ENCODE measurements at regions not wholly inside any gene's neighbourhood (a gene's known extent, or its start where the extent isn't known, plus 50 kb on each side); places are given as distances from the start of the nearest gene placed in this dataset.

GRCh38 chr4:66693694-66694093, 851.6 kb downstream of the CENPC start:
- Histone ChIP-seq H2AFZ (ENCODE audit: low read length) (no peak overlapping the region), H3K27ac (ENCODE audit: low read length) (no peak overlapping the region), H3K79me2 (ENCODE audit: low read length) (no peaks in the 10 kb centered on the region), H3K4me1 (ENCODE audit: low read length) (no peaks in the 10 kb centered on the region), H3K9me2 (replicated peaks; ENCODE audit: insufficient read depth, low read length) (no peaks in the 10 kb centered on the region), H3K36me3 (replicated peaks; ENCODE audit: insufficient read depth, low read length) (no peaks in the 10 kb centered on the region), H3K4me2 (ENCODE audit: low read depth, low read length) (no peak overlapping the region), H3K27me3 (replicated peaks; ENCODE audit: insufficient read depth, low read length) (no peaks in the 10 kb centered on the region), H3F3A (ENCODE audit: insufficient read depth, low read length) (no peaks in the 10 kb centered on the region), H3K9me3 (replicated peaks; ENCODE audit: insufficient read depth, low read length) (no peaks in the 10 kb centered on the region), H3K4me3 (ENCODE audit: low read length) (no peak overlapping the region), H3K9ac (ENCODE audit: low read length) (no peak overlapping the region), H4K20me1 (ENCODE audit: insufficient read depth, low read length) (no peaks in the 10 kb centered on the region)
- TF ChIP-seq EZH2phosphoT487 (IDR thresholded peaks at IDR 0.05; ENCODE audit: low read length) (no peak), EZH2 (optimal IDR thresholded peaks at IDR 0.05; ENCODE audit: low read depth, low read length) (no peak), CTCF (IDR thresholded peaks at IDR 0.05; ENCODE audit: low read length) (no peak)
- DNase-seq, result no peak

- no peaks in the 10 kb centered on the region for H3K9me2 ChIP-seq (replicated peaks; ENCODE audit: insufficient read depth, low read length)
- H4K20me1 ChIP-seq (ENCODE audit: insufficient read depth, low read length), result no peaks in the 10 kb centered on the region
- no peak overlapping the region for H3K4me3 ChIP-seq (ENCODE audit: low read length)
- no peak overlapping the region for H3K27ac ChIP-seq (ENCODE audit: low read length)
- no peak overlapping the region for H3K9ac ChIP-seq (ENCODE audit: low read length)
- no peaks in the 10 kb centered on the region for H3K79me2 ChIP-seq (ENCODE audit: low read length)
- TF ChIP-seq EZH2phosphoT487 (IDR thresholded peaks at IDR 0.05; ENCODE audit: low read length) (no peak), CTCF (IDR thresholded peaks at IDR 0.05; ENCODE audit: low read length) (no peak), EZH2 (optimal IDR thresholded peaks at IDR 0.05; ENCODE audit: low read depth, low read length) (no peak)
- H3K4me2 ChIP-seq (ENCODE audit: low read depth, low read length), result no peak overlapping the region
- H3K27me3 ChIP-seq (replicated peaks; ENCODE audit: insufficient read depth, low read length), result no peaks in the 10 kb centered on the region
- no peaks in the 10 kb centered on the region for H3K9me3 ChIP-seq (replicated peaks; ENCODE audit: insufficient read depth, low read length)
- H3F3A ChIP-seq (ENCODE audit: insufficient read depth, low read length), result no peaks in the 10 kb centered on the region
- no peaks in the 10 kb centered on the region for H3K4me1 ChIP-seq (ENCODE audit: low read length)
- no peak for DNase-seq
- H2AFZ ChIP-seq (ENCODE audit: low read length), result no peak overlapping the region
- H3K36me3 ChIP-seq (replicated peaks; ENCODE audit: insufficient read depth, low read length), result no peaks in the 10 kb centered on the region
Observed at GRCh38 chr4:66691101-66691500, 854.2 kb downstream of the CENPC start.

GRCh38 chr4:66688674-66689073, 856.6 kb downstream of the CENPC start:
- H3K4me2 ChIP-seq (ENCODE audit: low read depth, low read length), result no peak overlapping the region
- no peak overlapping the region for H2AFZ ChIP-seq (ENCODE audit: low read length)
- peak; percentile 27 for DNase-seq
- H3K27me3 ChIP-seq (replicated peaks; ENCODE audit: insufficient read depth, low read length), result no peaks in the 10 kb centered on the region
- no peak overlapping the region for H3K27ac ChIP-seq (ENCODE audit: low read length)
- no peaks in the 10 kb centered on the region for H3K9me3 ChIP-seq (replicated peaks; ENCODE audit: insufficient read depth, low read length)
- no peaks in the 10 kb centered on the region for H3K4me1 ChIP-seq (ENCODE audit: low read length)
- H3K4me3 ChIP-seq (ENCODE audit: low read length), result no peak overlapping the region
- H3K9ac ChIP-seq (ENCODE audit: low read length), result no peak overlapping the region
- H3K79me2 ChIP-seq (ENCODE audit: low read length), result no peaks in the 10 kb centered on the region
- H3F3A ChIP-seq (ENCODE audit: insufficient read depth, low read length), result no peaks in the 10 kb centered on the region
- peak; percentile 43 for TF ChIP-seq CTCF (IDR thresholded peaks at IDR 0.05; ENCODE audit: low read length)
- TF ChIP-seq EZH2 (optimal IDR thresholded peaks at IDR 0.05; ENCODE audit: low read depth, low read length), result no peak
- no peaks in the 10 kb centered on the region for H3K36me3 ChIP-seq (replicated peaks; ENCODE audit: insufficient read depth, low read length)
- no peaks in the 10 kb centered on the region for H3K9me2 ChIP-seq (replicated peaks; ENCODE audit: insufficient read depth, low read length)
- no peaks in the 10 kb centered on the region for H4K20me1 ChIP-seq (ENCODE audit: insufficient read depth, low read length)

Measured in MM.1S (cell line).